Uterus (tissue), 2 donors: ENCODE measurements at regions not wholly inside any gene's neighbourhood (a gene's known extent, or its start where the extent isn't known, plus 50 kb on each side); places are given as distances from the start of the nearest gene placed in this dataset.

ENCODE experiments used
- CTCF ChIP-seq, 4 experiments: fragments of 200-600 bp in 2 of 4; fragments of 450-650 bp in 2 of 4; sonication (generic) in 2 of 4; IDR thresholded peaks; one replicate each; pipeline ENCODE4 v1.5.1; 2016 to 2019; ENCODE audit warnings: antibody characterized with exemption in 4 of 4, mild to moderate bottlenecking in 2 of 4, moderate library complexity in 1 of 4
- POLR2A ChIP-seq, 2 donors: fragments of 450-650 bp; IDR thresholded peaks; one replicate each; pipeline ENCODE4 v1.6.1; 2016; ENCODE audit warnings: antibody characterized with exemption in 2 of 2, mild to moderate bottlenecking in 1 of 2, moderate library complexity in 1 of 2

GRCh38 chr4:144580430-144580829 lies 65.5 kb upstream of the HHIP start:
- TF ChIP-seq CTCF (IDR thresholded peaks at IDR 0.05) (no peak), POLR2A (IDR thresholded peaks at IDR 0.05) (no peak)
